Heart left ventricle (tissue), 13 donors: ENCODE measurements at regions not wholly inside any gene's neighbourhood (a gene's known extent, or its start where the extent isn't known, plus 50 kb on each side); places are given as distances from the start of the nearest gene placed in this dataset.

Experiments
- POLR2A ChIP-seq, 2 donors: fragments of 450-650 bp; IDR thresholded peaks; one replicate each; pipeline ENCODE4 v1.6.1; 2017; ENCODE audit warnings: antibody characterized with exemption in 2 of 2, mild to moderate bottlenecking in 2 of 2, moderate library complexity in 2 of 2
- TF ChIP-seq, protein P1 (sequence below), 12 donors: fragments of 200-600 bp; sonication (generic) in 4 of 12; IDR thresholded peaks; one replicate each; pipeline versions ENCODE4 v1.5.0 to v1.8.0; 2018 to 2022; ENCODE audit warnings: antibody characterized with exemption in 12 of 12, mild to moderate bottlenecking in 5 of 12
- donor health status: ischemic (EF 13 %, LVEDD 7.1; RV severe dilation, severe dysfunction).
- donor health status: DM: no; HTN: yes; CAD: no.
- donor health status: DM: no; HTN: no; CAD: no.
- donor health status: ischemic (EF 25% LVEDD 6.9; RV normal size, moderate dysfunction).
- donor health status: ischemic (EF 25% LVEDD 5.7; RV mildly dilated, moderate dysfunction).
- donor health status: ischemic (EF 35%, LVEDD 5.7; RV mildly dilated, moderate dysfunction).
- donor health status: nonischemic (EF 11% LVEDD 7.7; RV severe dilation, severe dysfunction).
- donor health status: DM: yes; HTN: yes; CAD: no.
- donor health status: PGD.
- donor health status: ischemic (EF 29% LVEDD 5.4; RV normal size, mild dysfunction).
- donor health status: nonischemic (EF 23%, LVEDD 6.1; RV moderate dilation, normal function).

DNA sequence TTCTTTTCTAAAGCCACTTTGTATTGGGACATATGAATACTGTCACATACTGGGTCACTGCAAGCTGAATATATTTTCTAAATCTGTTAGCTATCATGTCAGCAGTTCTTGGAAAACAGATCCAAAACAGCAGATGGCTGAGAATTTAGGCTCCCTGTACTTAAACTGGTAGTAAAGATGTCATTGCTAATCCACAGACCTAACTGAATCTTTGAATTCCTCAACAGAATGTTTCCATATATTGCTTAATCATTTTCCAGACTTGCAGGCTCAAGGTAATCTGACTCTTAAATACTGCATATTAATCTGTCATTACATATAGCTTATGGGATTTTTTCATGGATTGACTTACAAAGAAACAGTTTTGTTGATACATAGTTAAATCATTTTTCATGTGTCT, 639.0 kb upstream of the KLHL1 start:
- TF ChIP-seq POLR2A (IDR thresholded peaks at IDR 0.05), result no peak
- TF ChIP-seq, protein P1, sequence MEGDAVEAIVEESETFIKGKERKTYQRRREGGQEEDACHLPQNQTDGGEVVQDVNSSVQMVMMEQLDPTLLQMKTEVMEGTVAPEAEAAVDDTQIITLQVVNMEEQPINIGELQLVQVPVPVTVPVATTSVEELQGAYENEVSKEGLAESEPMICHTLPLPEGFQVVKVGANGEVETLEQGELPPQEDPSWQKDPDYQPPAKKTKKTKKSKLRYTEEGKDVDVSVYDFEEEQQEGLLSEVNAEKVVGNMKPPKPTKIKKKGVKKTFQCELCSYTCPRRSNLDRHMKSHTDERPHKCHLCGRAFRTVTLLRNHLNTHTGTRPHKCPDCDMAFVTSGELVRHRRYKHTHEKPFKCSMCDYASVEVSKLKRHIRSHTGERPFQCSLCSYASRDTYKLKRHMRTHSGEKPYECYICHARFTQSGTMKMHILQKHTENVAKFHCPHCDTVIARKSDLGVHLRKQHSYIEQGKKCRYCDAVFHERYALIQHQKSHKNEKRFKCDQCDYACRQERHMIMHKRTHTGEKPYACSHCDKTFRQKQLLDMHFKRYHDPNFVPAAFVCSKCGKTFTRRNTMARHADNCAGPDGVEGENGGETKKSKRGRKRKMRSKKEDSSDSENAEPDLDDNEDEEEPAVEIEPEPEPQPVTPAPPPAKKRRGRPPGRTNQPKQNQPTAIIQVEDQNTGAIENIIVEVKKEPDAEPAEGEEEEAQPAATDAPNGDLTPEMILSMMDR (IDR thresholded peaks at IDR 0.05), result no peak
